ENCODE measurements at regions not wholly inside any gene's neighbourhood (a gene's known extent, or its start where the extent isn't known, plus 50 kb on each side); places are given as distances from the start of the nearest gene placed in this dataset.
"Not testable (repeated sequence)": the region's sequence is repeated elsewhere in the genome, so short reads cannot be mapped to it uniquely, and the experiment has no call there.

- DNase-seq (ENCODE audit: low spot score): no peak
These were observed 850.8 kb upstream of the ROBO1 start for GRCh38 chr3:80618295-80619256.

- no peak for DNase-seq (ENCODE audit: low spot score)
These were observed 844.6 kb upstream of the ROBO1 start for GRCh38 chr3:80612366-80612765.

- DNase-seq (ENCODE audit: low spot score): not testable (repeated sequence)
These were observed 840.3 kb upstream of the ROBO1 start for GRCh38 chr3:80608072-80608471.

- DNase-seq (ENCODE audit: low spot score): no peak
These were observed 838.3 kb upstream of the ROBO1 start for GRCh38 chr3:80606073-80606472.

- no peak for DNase-seq (ENCODE audit: low spot score)
These were observed 833.7 kb upstream of the ROBO1 start for GRCh38 chr3:80601479-80601878.

GRCh38 chr3:80592792-80593191 is 825.0 kb upstream of the ROBO1 start:
- no peak for DNase-seq (ENCODE audit: low spot score)

- DNase-seq (ENCODE audit: low spot score): no peak
These were observed 818.5 kb upstream of the ROBO1 start for GRCh38 chr3:80586338-80586737.

GRCh38 chr3:80580146-80580545 is 812.3 kb upstream of the ROBO1 start:
- no peak for DNase-seq (ENCODE audit: low spot score)

GRCh38 chr3:80564391-80564790 is 796.6 kb upstream of the ROBO1 start:
- no peak for DNase-seq (ENCODE audit: low spot score)

GRCh38 chr3:80559701-80560100 is 791.9 kb upstream of the ROBO1 start:
- DNase-seq (ENCODE audit: low spot score): no peak

GRCh38 chr3:80556763-80557162 is 789.0 kb upstream of the ROBO1 start:
- peak; percentile 4 for DNase-seq (ENCODE audit: low spot score)

GRCh38 chr3:80554304-80554703 is 786.5 kb upstream of the ROBO1 start:
- no peak for DNase-seq (ENCODE audit: low spot score)

GRCh38 chr3:80553211-80553610 is 785.4 kb upstream of the ROBO1 start:
- DNase-seq (ENCODE audit: low spot score): no peak

GRCh38 chr3:80550174-80550573 is 782.4 kb upstream of the ROBO1 start:
- no peak for DNase-seq (ENCODE audit: low spot score)

- DNase-seq (ENCODE audit: low spot score): no peak
These were observed 781.4 kb upstream of the ROBO1 start for GRCh38 chr3:80549173-80549572.

GRCh38 chr3:80543154-80543553 is 775.4 kb upstream of the ROBO1 start:
- DNase-seq (ENCODE audit: low spot score): no peak

GRCh38 chr3:80542456-80542855 is 774.7 kb upstream of the ROBO1 start:
- no peak for DNase-seq (ENCODE audit: low spot score)

- DNase-seq (ENCODE audit: low spot score): no peak
These were observed 769.9 kb upstream of the ROBO1 start for GRCh38 chr3:80537680-80538079.

GRCh38 chr3:80535286-80535685 is 767.5 kb upstream of the ROBO1 start:
- no peak for DNase-seq (ENCODE audit: low spot score)

- DNase-seq (ENCODE audit: low spot score): no peak
These were observed 765.8 kb upstream of the ROBO1 start for GRCh38 chr3:80533553-80533952.

- DNase-seq (ENCODE audit: low spot score): no peak
These were observed 758.4 kb upstream of the ROBO1 start for GRCh38 chr3:80526153-80526552.

GRCh38 chr3:80521081-80521480 is 753.3 kb upstream of the ROBO1 start:
- DNase-seq (ENCODE audit: low spot score): no peak

GRCh38 chr3:80519436-80519835 is 751.6 kb upstream of the ROBO1 start:
- no peak for DNase-seq (ENCODE audit: low spot score)

- no peak for DNase-seq (ENCODE audit: low spot score)
These were observed 728.7 kb upstream of the ROBO1 start for GRCh38 chr3:80496452-80496851.

Data from HuH-7 (cell line).